GM10248 (cell line): ENCODE measurements at regions not wholly inside any gene's neighbourhood (a gene's known extent, or its start where the extent isn't known, plus 50 kb on each side); places are given as distances from the start of the nearest gene placed in this dataset.

Source experiments
- CTCF ChIA-PET: fragments of 300-600 bp; sonication (Branson Sonifier 250); formaldehyde crosslinking; extraction: SDS; loops from one replicate; lab custom pipeline; 2021; ENCODE audit warnings: antibody characterized with exemption; lab: Yijun Ruan, JAX
- POLR2A ChIA-PET: fragments of 350-650 bp; sonication (Branson Sonifier 250); formaldehyde crosslinking; extraction: SDS; loops from one replicate; lab custom pipeline; 2020; ENCODE audit warnings: antibody characterized with exemption; lab: Yijun Ruan, JAX
- DNase-seq: peaks from one replicate; pipeline ENCODE4 v3.0.0; 2012; ENCODE audit errors: extremely low spot score
- CTCF ChIP-seq: IDR thresholded peaks from 2 replicates; pipeline ENCODE4 v1.5.1; 2012; ENCODE audit warnings: mild to moderate bottlenecking, low read depth; ENCODE audit errors: extremely low read depth, missing control alignments, control extremely low read depth

- ChIA-PET CTCF (interaction anchor here (1.3 kb wide), 1 partner anchor 32 kb away, joined by 3 read pairs; no protein-coding TSS in a partner anchor), POLR2A (no interaction called here)
- DNase-seq: no peak
- no peak for TF ChIP-seq CTCF
These were observed 169.1 kb downstream of the DSEL start for GRCh38 chr18:67347438-67347837.

- no peak for DNase-seq
- no peak for TF ChIP-seq CTCF
- CTCF ChIA-PET: no interaction called here
- POLR2A ChIA-PET: no interaction called here
These were observed 174.4 kb downstream of the DSEL start for GRCh38 chr18:67342159-67342558.

GRCh38 chr18:67337696-67338095 lies 178.8 kb downstream of the DSEL start:
- no peak for TF ChIP-seq CTCF
- no peak for DNase-seq
- POLR2A ChIA-PET: no interaction called here
- CTCF ChIA-PET: no interaction called here

- TF ChIP-seq CTCF: no peak
- no peak for DNase-seq
- ChIA-PET POLR2A (no interaction called here), CTCF (no interaction called here)
These were observed 184.7 kb downstream of the DSEL start for GRCh38 chr18:67331857-67332256.

- TF ChIP-seq CTCF: no peak
- CTCF ChIA-PET: no interaction called here
These were observed 197.4 kb downstream of the DSEL start for GRCh38 chr18:67319109-67319508.

GRCh38 chr18:67318651-67319050 lies 197.9 kb downstream of the DSEL start:
- no peak for DNase-seq
- TF ChIP-seq CTCF: no peak
- POLR2A ChIA-PET: interaction anchor here (0.6 kb wide), 1 partner anchor 16 kb away, joined by 4 read pairs; no protein-coding TSS in a partner anchor
- CTCF ChIA-PET: no interaction called here

More at GRCh38 chr18:67319109-67319508, 197.4 kb downstream of the DSEL start:
- DNase-seq: no peak
- POLR2A ChIA-PET: no interaction called here

GRCh38 chr18:67310826-67311225 lies 205.7 kb downstream of the DSEL start:
- no peak for DNase-seq
- TF ChIP-seq CTCF: no peak
- ChIA-PET CTCF (no interaction called here), POLR2A (no interaction called here)
